HUDEP-2 (cell line): ENCODE measurements at regions not wholly inside any gene's neighbourhood (a gene's known extent, or its start where the extent isn't known, plus 50 kb on each side); places are given as distances from the start of the nearest gene placed in this dataset.
"Not testable (repeated sequence)": the region's sequence is repeated elsewhere in the genome, so short reads cannot be mapped to it uniquely, and the experiment has no call there.

ENCODE experiments used
- DNase-seq, 76 experiments: peaks; one replicate each; lab custom pipeline; 2025; ENCODE audit not compliant: unreplicated experiment in 76 of 76; lab: John Stamatoyannopoulos, UW

- no peak for DNase-seq
These were observed 121.0 kb upstream of the MBNL1 start for GRCh38 chr3:152147748-152148147.

GRCh38 chr3:152148579-152148978 is 120.2 kb upstream of the MBNL1 start:
- DNase-seq: no peak

DNA sequence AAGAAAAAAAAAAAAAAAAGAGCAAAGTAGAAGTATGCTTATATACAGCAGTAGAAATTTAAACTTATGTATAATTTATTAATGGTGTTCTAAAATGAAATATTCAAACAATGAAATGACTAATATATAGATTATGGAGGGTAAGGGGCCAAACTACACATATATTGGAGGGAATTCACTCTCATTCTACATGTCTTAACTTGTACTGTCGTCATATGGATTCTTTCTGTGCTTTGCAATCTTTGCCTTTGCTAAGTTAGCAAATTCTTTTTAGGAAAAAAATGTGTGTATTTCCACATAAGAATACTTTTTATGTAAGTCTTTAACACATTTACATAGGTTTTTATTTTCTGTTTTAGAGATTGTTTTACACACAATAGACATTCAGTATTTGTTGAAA is 118.9 kb upstream of the MBNL1 start:
- DNase-seq: no peak

DNA sequence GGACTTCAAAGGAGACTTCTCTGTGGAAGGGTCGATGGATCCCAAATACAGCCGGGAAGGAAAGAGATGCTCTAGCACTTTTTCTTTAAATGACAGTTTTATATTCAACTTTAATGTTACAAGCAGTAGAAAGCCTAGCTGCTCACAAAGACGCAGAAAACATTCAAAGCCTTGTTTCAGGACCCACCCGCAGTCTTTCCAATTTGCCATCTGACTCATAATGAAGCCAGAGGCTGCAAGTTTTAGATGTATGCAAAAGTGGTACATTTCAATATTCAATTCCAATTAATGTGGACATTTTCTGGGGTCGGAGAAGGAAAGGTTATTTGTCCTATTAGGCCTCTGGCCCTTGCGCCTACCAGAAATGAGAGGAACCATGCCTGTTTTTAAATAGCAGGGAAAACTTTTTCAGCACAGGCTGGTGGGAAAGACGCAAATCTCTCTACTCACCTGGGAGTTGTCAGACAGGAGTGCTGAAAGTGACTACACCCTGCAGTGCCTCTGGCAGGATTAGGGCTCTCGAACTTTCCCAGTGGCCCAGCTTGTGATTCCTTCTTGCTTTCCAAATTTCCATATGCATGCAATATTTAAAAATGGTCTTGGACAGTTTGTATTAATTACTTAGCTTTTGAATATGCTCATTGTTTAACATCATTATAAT is 117.4 kb upstream of the MBNL1 start:
- no peak for DNase-seq

DNA sequence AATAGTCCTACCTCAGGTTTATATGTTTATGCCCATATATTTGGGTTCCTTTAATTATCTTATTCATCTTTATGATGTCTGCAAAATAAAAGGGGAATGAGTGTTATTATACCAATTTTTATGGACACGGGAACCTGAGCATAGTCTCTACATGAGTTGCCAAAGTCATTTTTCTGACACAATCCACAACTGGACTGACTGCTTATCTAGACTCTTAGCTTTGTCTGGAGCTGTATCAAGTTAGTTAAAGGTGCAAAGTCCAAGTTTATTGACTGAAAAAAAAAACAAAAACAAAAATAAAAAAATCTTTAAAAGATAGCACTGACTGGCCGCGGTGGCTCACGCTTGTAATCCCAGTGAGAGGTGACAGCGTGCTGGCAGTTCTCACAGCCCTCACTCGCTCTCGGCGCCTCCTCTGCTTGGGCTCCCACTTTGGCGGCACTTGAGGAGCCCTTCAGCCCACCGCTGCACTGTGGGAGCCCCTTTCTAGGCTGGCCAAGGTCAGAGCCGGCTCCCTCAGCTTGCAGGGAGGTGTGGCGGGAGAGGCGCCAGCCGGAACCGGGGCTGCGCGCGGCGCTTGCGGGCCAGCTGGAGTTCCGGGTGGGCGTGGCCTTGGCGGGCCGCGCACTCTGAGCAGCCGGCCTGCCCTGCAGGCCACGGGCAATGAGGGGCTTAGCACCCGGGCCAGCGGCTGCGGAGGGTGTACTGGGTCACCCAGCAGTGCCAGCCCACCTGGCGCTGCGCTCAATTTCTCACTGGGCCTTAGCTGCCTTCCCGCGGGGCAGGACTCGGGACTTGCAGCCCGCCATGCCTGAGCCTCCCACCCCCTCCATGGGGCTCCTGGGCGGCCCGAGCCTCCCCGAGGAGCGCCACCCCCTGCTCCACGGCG is 116.6 kb upstream of the MBNL1 start:
- DNase-seq: not testable (repeated sequence)

DNA sequence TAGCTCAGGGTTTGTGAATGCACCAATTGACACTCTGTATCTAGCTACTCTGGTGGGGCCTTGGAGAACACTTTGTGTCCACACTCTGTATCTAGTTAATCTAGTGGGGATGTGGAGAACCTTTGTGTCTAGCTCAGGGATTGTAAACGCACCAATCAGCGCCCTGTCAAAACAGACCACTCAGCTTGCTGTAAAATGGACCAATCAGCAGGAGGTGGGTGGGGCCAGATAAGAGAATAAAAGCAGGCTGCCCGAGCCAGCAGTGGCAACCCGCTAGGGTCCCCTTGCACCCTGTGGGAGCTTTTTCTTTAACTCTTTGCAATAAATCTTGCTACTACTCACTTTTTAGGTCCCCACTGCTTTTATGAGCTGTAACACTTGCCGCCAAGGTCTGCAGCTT is 115.6 kb upstream of the MBNL1 start:
- not testable (repeated sequence) for DNase-seq

- DNase-seq: no peak
These were observed 113.3 kb upstream of the MBNL1 start for GRCh38 chr3:152155246-152156020.

DNA sequence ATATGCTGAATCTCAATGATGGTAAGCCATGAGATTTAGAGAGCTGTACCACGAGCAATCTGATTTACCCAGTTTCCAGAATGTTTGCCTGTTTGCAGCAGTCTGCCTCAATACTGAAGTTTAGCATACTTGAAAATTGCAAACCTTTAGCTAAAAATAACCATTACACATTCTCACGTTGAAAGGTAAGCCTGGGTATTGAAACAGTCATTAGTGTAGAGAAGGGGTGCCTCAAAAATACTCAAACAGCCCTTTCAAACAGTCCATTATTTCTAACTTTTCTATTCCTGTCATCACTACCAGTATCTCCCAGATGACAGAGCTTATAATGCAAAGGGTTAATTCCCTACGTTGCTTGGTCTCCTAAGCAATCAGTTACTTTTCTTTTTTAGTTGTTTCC is 111.8 kb upstream of the MBNL1 start:
- DNase-seq: no peak

DNA sequence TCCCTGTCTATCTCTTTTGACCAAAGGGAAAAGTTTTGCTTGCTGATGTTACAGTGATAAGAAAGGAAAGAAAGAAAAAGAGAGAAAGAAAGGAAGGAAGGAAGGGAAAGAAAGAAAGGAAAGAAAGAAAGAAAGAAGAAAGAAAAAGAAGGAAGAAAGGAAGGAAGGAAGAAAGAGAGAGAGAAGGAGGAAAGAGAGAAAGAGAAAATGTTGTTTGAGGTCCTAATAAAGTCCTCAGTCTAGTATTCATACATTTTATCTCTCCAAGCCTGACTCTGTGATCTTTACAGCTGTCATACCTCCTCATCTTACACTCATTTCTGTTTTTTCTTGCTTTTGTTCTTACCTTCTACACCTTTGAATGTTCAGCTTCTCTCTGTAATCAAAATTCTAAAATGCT is 111.4 kb upstream of the MBNL1 start:
- DNase-seq: no peak

DNA sequence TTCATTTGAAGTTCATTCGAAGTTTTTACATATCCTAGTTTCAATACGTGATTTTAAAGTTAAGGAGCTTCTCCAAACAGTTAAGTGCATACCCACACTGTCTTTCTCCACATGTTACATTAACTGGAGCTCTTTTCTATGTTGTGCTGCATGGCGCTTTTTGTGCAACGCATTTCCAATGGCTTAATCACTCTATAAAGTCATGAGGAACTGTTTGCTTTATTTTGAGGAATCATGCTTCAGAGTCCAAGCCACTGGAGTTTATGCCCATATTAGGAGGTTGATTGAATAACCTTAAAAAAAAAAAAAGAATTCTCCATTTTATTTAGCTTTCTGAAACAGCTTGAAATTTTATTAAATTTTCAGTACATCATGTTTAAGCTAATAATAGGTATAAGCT is 109.4 kb upstream of the MBNL1 start:
- DNase-seq: no peak

DNA sequence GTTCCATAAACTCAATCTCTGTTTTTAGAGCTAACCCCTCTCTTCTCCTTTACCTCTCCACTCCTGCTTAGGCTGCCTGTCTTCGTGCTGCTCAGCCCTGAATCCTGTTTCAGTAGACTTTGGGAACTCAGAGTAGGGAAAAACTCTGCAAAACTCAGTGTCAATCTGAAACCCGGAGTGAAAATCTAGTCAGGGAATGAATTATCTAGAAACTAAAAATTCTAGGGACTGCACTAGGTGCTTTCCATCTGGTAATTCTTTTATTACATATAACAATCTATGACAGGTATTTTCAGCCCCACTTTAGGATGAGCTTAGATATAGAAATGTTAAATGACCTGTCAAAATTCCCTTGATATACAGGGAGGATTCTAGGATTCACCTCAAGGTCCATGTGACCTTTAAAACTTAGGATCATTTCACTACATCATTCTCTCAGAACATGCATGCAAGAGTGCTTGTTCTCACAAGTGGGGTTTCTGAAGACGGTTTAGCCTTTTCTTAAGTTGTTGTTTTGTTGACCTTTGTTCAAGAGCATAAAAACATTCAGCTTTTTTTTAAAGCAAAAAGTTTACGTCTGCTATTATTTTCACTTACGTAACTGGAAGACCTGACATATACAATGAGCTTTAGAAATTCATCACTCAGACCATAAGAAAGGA is 108.2 kb upstream of the MBNL1 start:
- no peak for DNase-seq

GRCh38 chr3:152172460-152172859 is 96.3 kb upstream of the MBNL1 start:
- no peak for DNase-seq

DNA sequence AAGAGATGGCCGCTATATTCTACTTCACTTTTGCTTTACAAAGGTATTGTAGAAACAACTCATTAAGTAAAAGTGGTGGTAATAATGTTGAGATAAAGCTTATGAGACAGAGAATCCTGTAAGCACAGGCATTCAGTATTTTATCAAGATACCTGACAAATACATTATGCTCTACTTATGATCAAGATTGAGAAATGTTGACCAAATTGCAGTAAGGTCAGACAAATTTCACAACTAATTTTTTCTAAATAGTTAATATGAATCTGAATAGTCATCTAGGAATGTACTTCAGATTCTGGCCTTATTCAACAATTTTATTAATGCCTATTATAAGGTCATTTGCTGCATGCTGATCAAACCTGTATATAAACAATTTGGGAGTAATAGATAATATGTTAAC is 95.1 kb upstream of the MBNL1 start:
- DNase-seq: no peak

GRCh38 chr3:152174876-152175527 is 93.7 kb upstream of the MBNL1 start:
- DNase-seq: no peak

GRCh38 chr3:152175528-152175889 is 93.2 kb upstream of the MBNL1 start:
- no peak for DNase-seq

DNA sequence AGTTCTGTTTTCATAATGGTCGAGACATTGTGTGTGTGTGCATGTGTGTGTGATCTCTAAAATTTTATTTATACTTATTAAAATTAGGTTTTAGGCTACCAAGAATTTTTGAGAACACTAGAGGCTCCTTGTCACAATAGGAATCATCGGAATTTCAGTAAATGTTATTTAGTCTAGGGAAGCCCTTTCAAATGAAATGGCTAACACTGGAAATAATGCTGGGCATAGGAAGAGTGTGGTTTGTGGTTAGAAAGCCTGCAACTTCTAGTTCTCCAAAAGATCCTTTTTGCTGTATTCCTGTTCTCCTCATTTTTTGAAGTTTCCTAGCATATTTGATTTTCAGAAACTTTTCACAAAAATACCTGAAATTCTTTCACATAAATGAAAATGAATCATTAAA is 92.5 kb upstream of the MBNL1 start:
- DNase-seq: no peak

GRCh38 chr3:152176998-152177397 is 91.7 kb upstream of the MBNL1 start:
- DNase-seq: no peak

- no peak for DNase-seq
These were observed 91.0 kb upstream of the MBNL1 start for GRCh38 chr3:152177757-152178156.

GRCh38 chr3:152183473-152183872 is 85.3 kb upstream of the MBNL1 start:
- DNase-seq: peak in 58 of 76 experiments; percentile 2 to 67 (median 32)

GRCh38 chr3:152184971-152185686 is 83.6 kb upstream of the MBNL1 start:
- DNase-seq: no peak
